GM06990 (cell line): ENCODE measurements at regions not wholly inside any gene's neighbourhood (a gene's known extent, or its start where the extent isn't known, plus 50 kb on each side); places are given as distances from the start of the nearest gene placed in this dataset.

Experiments
- DNase-seq: peaks from one replicate; pipeline ENCODE4 v3.0.0-alpha.2; 2011; ENCODE audit not compliant: insufficient read length; ENCODE audit errors: extremely low read depth
- H3K27me3 ChIP-seq: replicated peaks from 2 replicates; pipeline ENCODE4 v1.6.0; 2011; ENCODE audit warnings: low read length; ENCODE audit not compliant: control insufficient read depth, insufficient read depth
- H3K36me3 ChIP-seq: 2 replicates; pipeline ENCODE4 v1.5.1; 2011; ENCODE audit warnings: low read length; ENCODE audit not compliant: control insufficient read depth, insufficient read depth
- H3K4me3 ChIP-seq: replicated peaks from 2 replicates; pipeline ENCODE4 v1.5.1; 2011; ENCODE audit warnings: low read depth, mild to moderate bottlenecking, control low read depth, low read length
- TF ChIP-seq, protein P1 (sequence below): IDR thresholded peaks from 2 replicates; pipeline ENCODE4 v1.5.1; 2011; ENCODE audit warnings: low read length, control low read depth, mild to moderate bottlenecking, inconsistent platforms; ENCODE audit not compliant: insufficient read depth, poor library complexity, severe bottlenecking

DNA sequence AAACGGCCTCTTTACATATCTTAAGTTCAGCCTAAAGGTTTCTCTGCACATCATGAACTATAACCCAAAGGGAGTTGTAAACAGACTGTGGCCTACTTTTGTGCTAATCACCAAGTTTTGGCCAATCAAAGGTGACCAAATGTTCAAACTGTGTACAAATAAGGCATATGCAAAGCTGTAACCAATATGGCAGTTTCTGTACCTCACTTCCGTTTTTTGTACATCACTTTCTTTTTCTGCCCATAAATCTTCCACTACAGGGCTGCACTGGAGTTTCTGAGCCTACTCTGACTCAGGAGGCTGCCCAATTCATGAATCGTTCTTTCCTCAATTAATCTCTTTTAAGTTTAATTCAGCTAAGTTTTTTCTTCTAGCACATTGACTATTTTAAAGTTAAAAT, 318.7 kb downstream of the SLC7A11 start:
- H3K27me3 ChIP-seq: no peaks in the 10 kb centered on the region
- no peak for DNase-seq
- H3K4me3 ChIP-seq: no peak overlapping the region
- TF ChIP-seq, protein P1, sequence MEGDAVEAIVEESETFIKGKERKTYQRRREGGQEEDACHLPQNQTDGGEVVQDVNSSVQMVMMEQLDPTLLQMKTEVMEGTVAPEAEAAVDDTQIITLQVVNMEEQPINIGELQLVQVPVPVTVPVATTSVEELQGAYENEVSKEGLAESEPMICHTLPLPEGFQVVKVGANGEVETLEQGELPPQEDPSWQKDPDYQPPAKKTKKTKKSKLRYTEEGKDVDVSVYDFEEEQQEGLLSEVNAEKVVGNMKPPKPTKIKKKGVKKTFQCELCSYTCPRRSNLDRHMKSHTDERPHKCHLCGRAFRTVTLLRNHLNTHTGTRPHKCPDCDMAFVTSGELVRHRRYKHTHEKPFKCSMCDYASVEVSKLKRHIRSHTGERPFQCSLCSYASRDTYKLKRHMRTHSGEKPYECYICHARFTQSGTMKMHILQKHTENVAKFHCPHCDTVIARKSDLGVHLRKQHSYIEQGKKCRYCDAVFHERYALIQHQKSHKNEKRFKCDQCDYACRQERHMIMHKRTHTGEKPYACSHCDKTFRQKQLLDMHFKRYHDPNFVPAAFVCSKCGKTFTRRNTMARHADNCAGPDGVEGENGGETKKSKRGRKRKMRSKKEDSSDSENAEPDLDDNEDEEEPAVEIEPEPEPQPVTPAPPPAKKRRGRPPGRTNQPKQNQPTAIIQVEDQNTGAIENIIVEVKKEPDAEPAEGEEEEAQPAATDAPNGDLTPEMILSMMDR: no peak
- no peaks in the 10 kb centered on the region for H3K36me3 ChIP-seq

DNA sequence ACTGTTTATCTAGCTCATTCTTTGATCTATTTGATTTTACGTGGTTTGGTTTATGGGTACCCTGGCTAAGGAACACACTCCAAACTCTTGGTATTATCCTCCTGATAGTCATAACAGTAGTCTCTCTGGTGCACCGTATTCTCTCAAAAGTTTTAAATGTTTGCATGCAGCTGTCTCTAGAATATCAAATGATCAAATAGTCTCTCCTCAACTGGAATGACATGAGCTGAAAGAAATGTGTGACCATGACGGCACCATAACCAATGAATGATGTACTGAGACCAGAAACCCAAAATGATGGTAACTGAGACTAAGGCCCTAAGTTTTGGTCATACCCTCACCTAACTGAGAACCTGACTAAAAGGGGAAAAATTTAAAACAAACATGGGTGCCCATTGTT, 319.4 kb downstream of the SLC7A11 start:
- H3K4me3 ChIP-seq: no peak overlapping the region
- H3K27me3 ChIP-seq: no peaks in the 10 kb centered on the region
- no peak for DNase-seq
- TF ChIP-seq, protein P1: no peak
- no peaks in the 10 kb centered on the region for H3K36me3 ChIP-seq

DNA sequence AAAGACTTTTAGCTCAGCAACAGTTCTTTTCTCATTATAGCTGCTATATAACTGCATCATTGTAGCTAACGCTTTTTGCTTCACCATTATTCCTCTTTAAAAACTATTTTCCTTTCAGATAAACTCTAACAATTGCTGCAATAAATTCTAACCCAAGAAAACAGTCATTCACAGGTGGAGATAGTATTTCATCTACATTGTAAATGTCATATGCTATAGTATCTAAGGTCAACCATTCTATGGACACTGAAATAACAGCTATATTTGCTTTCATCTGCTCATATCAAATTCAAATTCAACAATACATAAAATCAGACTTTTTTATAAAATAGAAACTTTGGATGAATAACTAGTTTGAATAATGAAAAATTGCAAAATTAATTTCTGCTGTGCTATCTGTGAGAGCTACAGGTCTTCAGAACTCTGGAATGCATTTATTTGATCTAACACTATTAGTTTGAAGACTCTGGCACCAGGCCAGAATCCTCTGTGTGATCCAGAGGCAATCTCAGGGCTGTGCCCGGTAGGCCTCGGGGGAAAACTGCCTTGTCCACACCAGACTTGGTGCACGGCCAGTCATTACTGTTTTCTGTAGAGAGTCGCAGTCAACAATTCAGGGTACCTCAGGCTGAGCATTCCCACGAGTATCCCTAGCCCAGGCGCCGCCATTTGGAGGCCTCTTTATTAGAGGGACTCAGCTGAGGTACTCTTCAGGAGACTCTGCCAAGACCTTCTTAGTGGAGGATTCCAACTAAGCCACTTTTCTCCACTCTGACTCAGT, 332.4 kb downstream of the SLC7A11 start:
- DNase-seq: no peak
- Histone ChIP-seq H3K36me3 (no peaks in the 10 kb centered on the region), H3K4me3 (no peak overlapping the region), H3K27me3 (no peaks in the 10 kb centered on the region)
- TF ChIP-seq, protein P1: no peak

DNA sequence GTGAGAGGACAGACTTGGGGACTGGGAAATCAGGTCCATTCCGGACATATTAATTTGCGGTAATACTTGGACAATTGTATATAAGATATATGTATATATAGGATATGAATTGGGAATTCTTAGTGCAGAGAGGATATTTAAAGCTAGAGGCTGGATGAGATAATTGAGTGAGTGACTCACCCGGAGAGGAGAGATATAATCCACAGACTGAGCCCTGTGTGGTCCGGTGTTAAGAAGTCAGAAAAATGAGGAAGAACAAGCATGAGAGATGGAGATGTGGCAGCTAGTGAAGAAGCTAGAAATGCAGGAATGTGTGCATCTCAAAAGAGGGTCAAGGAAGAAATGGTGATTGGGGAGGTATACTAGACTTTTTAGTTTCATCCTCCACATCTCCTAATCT, 336.2 kb downstream of the SLC7A11 start:
- DNase-seq: no peak
- Histone ChIP-seq H3K36me3 (no peaks in the 10 kb centered on the region), H3K4me3 (no peak overlapping the region), H3K27me3 (no peaks in the 10 kb centered on the region)
- TF ChIP-seq, protein P1: no peak

DNA sequence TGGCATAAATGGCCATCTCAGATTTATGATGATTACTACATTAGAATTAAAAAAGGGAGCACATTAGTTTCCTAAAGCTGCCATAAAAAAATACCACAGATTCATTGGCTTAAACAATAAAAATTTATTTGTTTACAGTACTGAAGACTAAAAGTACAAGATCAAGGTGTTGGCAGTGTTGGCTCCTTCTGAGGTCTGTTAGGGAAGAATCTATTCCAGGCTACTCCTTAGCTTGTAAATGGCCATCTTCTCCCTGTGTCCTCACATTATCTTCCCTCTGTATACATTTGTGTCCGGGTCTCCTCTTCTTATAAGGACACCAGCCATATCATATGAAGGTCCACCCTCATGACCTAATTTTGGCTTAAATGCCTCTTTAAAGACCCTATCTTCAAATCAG, 341.0 kb downstream of the SLC7A11 start:
- TF ChIP-seq, protein P1: no peak
- DNase-seq: no peak
- Histone ChIP-seq H3K4me3 (no peak overlapping the region), H3K36me3 (no peaks in the 10 kb centered on the region), H3K27me3 (no peaks in the 10 kb centered on the region)
